ENCODE measurements at regions not wholly inside any gene's neighbourhood (a gene's known extent, or its start where the extent isn't known, plus 50 kb on each side); places are given as distances from the start of the nearest gene placed in this dataset.

DNA sequence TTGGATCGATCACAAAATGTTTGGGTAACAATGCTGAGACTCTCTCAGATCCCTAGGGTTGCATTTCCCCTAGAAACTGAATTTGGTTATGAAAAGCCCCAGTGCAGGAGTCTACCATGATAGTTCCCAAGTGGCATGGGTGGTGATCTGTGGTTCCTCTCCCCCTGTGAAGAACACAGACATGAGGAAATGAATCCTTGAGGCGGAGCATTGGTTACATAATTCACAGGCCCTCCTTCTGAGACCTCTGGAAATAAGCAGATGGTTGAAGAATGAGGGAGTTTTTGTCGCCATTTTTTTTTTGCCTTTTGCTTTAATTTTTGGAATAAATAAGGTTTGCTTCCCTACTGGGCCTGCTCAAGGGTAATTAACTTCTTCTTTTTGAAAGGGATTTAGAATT lies 597.0 kb upstream of the RBFOX1 start:
- Histone ChIP-seq H3K4me2 (ENCODE audit: low read length) (no peak overlapping the region), H4K20me1 (ENCODE audit: insufficient read depth, low read length) (no peaks in the 10 kb centered on the region), H3K79me2 (ENCODE audit: insufficient read depth, low read depth, low read length) (no peaks in the 10 kb centered on the region), H3K4me1 (ENCODE audit: insufficient read depth, low read length, poor library complexity, severe bottlenecking) (no peaks in the 10 kb centered on the region), H2AFZ (ENCODE audit: low read length) (no peak overlapping the region), H3K9me3 (ENCODE audit: low read length) (no peaks in the 10 kb centered on the region), H3K9me2 (ENCODE audit: insufficient read depth, low read length) (no peaks in the 10 kb centered on the region), H3K36me3 (ENCODE audit: insufficient read depth, low read length) (no peaks in the 10 kb centered on the region), H3K4me3 (ENCODE audit: low read depth, low read length, poor library complexity, severe bottlenecking) (no peak overlapping the region), H3K27ac (ENCODE audit: low read depth, low read length, poor library complexity, severe bottlenecking) (no peak overlapping the region)
- DNase-seq (ENCODE audit: low spot score) = no peak
- POLR2A ChIA-PET = no interaction called here
- intact Hi-C loops (cut with micrococcal nuclease; ENCODE audit: unreplicated experiment) = no loop called here
- CTCF ChIA-PET (ENCODE audit: unreplicated experiment) = no interaction called here
- no TSS peak for BruUV-seq (replicated peaks)
- TF ChIP-seq EZH2phosphoT487 (IDR thresholded peaks at IDR 0.05; ENCODE audit: borderline replicate concordance, low read depth, low read length) = no peak
- TF ChIP-seq, protein P1, sequence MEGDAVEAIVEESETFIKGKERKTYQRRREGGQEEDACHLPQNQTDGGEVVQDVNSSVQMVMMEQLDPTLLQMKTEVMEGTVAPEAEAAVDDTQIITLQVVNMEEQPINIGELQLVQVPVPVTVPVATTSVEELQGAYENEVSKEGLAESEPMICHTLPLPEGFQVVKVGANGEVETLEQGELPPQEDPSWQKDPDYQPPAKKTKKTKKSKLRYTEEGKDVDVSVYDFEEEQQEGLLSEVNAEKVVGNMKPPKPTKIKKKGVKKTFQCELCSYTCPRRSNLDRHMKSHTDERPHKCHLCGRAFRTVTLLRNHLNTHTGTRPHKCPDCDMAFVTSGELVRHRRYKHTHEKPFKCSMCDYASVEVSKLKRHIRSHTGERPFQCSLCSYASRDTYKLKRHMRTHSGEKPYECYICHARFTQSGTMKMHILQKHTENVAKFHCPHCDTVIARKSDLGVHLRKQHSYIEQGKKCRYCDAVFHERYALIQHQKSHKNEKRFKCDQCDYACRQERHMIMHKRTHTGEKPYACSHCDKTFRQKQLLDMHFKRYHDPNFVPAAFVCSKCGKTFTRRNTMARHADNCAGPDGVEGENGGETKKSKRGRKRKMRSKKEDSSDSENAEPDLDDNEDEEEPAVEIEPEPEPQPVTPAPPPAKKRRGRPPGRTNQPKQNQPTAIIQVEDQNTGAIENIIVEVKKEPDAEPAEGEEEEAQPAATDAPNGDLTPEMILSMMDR (conservative IDR thresholded peaks at IDR 0.05; ENCODE audit: low read length) = no peak

DNA sequence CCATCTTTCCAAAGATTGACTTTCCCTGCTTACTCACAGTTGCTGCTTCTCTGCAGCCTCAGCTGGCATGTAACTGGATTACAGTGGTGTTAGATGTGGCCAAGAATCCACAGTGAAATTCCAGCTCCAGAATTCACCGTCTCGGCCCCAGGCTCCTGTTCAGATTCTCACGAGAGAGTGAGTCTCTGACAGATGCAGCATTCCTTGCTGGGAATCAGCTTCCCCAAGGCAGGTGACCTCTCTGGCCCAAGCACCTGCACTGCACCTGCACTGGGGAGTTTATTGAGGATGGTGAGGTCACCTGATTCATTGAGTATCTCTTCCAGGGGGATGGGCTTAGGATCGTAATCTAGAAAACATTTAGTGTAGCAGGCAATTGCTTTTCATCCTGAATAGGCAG lies 600.5 kb upstream of the RBFOX1 start:
- Histone ChIP-seq H3K9me3 (ENCODE audit: low read length) (no peaks in the 10 kb centered on the region), H4K20me1 (ENCODE audit: insufficient read depth, low read length) (no peaks in the 10 kb centered on the region), H2AFZ (ENCODE audit: low read length) (no peak overlapping the region), H3K36me3 (ENCODE audit: insufficient read depth, low read length) (no peaks in the 10 kb centered on the region), H3K4me3 (ENCODE audit: low read depth, low read length, poor library complexity, severe bottlenecking) (no peak overlapping the region), H3K4me2 (ENCODE audit: low read length) (no peak overlapping the region), H3K4me1 (ENCODE audit: insufficient read depth, low read length, poor library complexity, severe bottlenecking) (no peaks in the 10 kb centered on the region), H3K9me2 (ENCODE audit: insufficient read depth, low read length) (no peaks in the 10 kb centered on the region), H3K27ac (ENCODE audit: low read depth, low read length, poor library complexity, severe bottlenecking) (no peak overlapping the region), H3K79me2 (ENCODE audit: insufficient read depth, low read depth, low read length) (no peaks in the 10 kb centered on the region)
- intact Hi-C loops (cut with micrococcal nuclease; ENCODE audit: unreplicated experiment) = no loop called here
- BruUV-seq (replicated peaks) = no TSS peak
- DNase-seq (ENCODE audit: low spot score) = no peak
- CTCF ChIA-PET (ENCODE audit: unreplicated experiment) = no interaction called here
- POLR2A ChIA-PET = no interaction called here
- no peak for TF ChIP-seq EZH2phosphoT487 (IDR thresholded peaks at IDR 0.05; ENCODE audit: borderline replicate concordance, low read depth, low read length)
- TF ChIP-seq, protein P1 (conservative IDR thresholded peaks at IDR 0.05; ENCODE audit: low read length) = no peak

DNA sequence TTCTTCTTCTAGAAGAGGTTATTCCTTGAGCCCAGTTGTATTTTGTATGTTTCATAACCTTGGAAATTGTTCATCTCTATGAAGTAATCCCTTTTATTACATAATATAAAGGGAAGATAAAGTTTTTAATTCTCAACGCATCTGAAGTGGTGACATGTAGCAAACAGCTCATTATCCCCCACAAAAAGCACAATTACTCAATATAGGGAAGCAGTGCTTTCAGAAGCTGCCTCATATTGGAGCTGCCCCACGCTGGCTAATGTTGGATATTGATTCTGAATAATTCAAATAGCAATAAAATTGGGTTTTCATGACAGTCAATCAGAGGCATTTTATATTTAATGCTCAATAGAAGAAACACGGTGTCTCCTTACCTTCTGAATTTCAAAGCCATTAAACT lies 604.3 kb upstream of the RBFOX1 start:
- Histone ChIP-seq H3K36me3 (ENCODE audit: insufficient read depth, low read length) (no peaks in the 10 kb centered on the region), H3K4me1 (ENCODE audit: insufficient read depth, low read length, poor library complexity, severe bottlenecking) (no peaks in the 10 kb centered on the region), H4K20me1 (ENCODE audit: insufficient read depth, low read length) (no peaks in the 10 kb centered on the region), H3K4me2 (ENCODE audit: low read length) (no peak overlapping the region), H3K79me2 (ENCODE audit: insufficient read depth, low read depth, low read length) (no peaks in the 10 kb centered on the region), H3K4me3 (ENCODE audit: low read depth, low read length, poor library complexity, severe bottlenecking) (no peak overlapping the region), H2AFZ (ENCODE audit: low read length) (no peak overlapping the region), H3K27ac (ENCODE audit: low read depth, low read length, poor library complexity, severe bottlenecking) (no peak overlapping the region), H3K9me3 (ENCODE audit: low read length) (no peaks in the 10 kb centered on the region), H3K9me2 (ENCODE audit: insufficient read depth, low read length) (no peaks in the 10 kb centered on the region)
- BruUV-seq (replicated peaks) = no TSS peak
- no peak for TF ChIP-seq EZH2phosphoT487 (IDR thresholded peaks at IDR 0.05; ENCODE audit: borderline replicate concordance, low read depth, low read length)
- TF ChIP-seq, protein P1 (conservative IDR thresholded peaks at IDR 0.05; ENCODE audit: low read length) = no peak
- intact Hi-C loops (cut with micrococcal nuclease; ENCODE audit: unreplicated experiment) = no loop called here
- no peak for DNase-seq (ENCODE audit: low spot score)
- ChIA-PET POLR2A (interaction anchor here (0.6 kb wide), 1 partner anchor 826 kb away, joined by 3 read pairs; no protein-coding TSS in a partner anchor), CTCF (ENCODE audit: unreplicated experiment) (no interaction called here)
